GM13976 (cell line): ENCODE measurements at regions not wholly inside any gene's neighbourhood (a gene's known extent, or its start where the extent isn't known, plus 50 kb on each side); places are given as distances from the start of the nearest gene placed in this dataset.

Experiments used
- DNase-seq: peaks from one replicate; pipeline ENCODE4 v3.0.0; 2012; ENCODE audit warnings: low spot score
- CTCF ChIP-seq: IDR thresholded peaks from 2 replicates; pipeline ENCODE4 v1.5.1; 2012; ENCODE audit warnings: borderline replicate concordance, mild to moderate bottlenecking; ENCODE audit not compliant: insufficient read depth; ENCODE audit errors: extremely low read depth, missing control alignments, control extremely low read depth
- in situ Hi-C: fragments of 300-500 bp; cut with MboI; formaldehyde crosslinking; loops from one replicate; pipeline ENCODE4 v1.12.0; 2022; ENCODE audit warnings: low sequenced_read_pairs, mixed read lengths, inconsistent platforms; ENCODE audit not compliant: unreplicated experiment

DNA sequence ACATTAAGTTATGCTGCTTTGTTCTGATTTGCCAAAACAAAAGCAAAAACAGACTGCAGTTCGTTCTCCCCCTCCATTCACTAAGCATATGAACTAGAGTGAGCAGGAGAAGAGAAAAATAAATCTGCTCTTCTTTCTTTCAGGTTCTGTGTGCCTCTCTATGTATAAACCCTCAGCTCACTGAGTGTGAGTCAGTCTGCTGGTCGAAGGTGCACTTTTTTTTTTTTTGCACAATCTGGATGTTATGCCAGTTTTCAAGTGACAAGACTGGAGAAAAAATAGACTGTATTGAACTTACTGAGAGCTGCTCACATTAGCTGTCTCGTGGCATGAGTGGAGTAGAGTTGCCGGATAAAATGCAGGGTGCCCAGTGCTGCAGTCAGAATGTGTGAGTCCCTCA is 244.6 kb upstream of the ATP10B start:
- TF ChIP-seq CTCF = no peak
- in situ Hi-C loops = no loop called here
- DNase-seq = no peak

- no peak for TF ChIP-seq CTCF
Measured at GRCh38 chr5:161095953-161096352, 243.9 kb upstream of the ATP10B start.

GRCh38 chr5:161094411-161094810 is 242.4 kb upstream of the ATP10B start:
- in situ Hi-C loops = no loop called here
- DNase-seq = no peak
- no peak for TF ChIP-seq CTCF

More at GRCh38 chr5:161095953-161096352, 243.9 kb upstream of the ATP10B start:
- in situ Hi-C loops = no loop called here
- no peak for DNase-seq

GRCh38 chr5:161093100-161093499 is 241.1 kb upstream of the ATP10B start:
- no peak for TF ChIP-seq CTCF
- in situ Hi-C loops = no loop called here
- no peak for DNase-seq

- no peak for DNase-seq
- no peak for TF ChIP-seq CTCF
- in situ Hi-C loops = no loop called here
Measured at GRCh38 chr5:161089569-161089968, 237.6 kb upstream of the ATP10B start.

DNA sequence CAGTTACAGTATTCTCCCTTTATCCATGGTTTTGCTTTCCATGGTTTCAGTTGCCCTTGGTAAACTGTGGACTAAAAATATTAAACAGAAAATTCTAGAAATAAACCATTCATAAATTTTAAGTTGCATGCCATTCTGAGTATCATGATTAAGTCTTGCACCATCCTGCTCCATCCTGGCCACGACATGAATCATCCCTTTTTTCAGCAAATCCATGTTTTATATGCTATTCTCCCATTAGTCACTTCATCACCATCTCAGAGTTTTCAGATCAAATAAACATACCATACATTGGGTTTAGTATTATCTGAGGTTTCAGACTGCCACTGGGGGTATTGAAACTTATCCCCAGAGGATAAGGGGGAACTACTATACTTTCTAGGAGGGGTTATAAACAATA is 234.4 kb upstream of the ATP10B start:
- DNase-seq = no peak
- TF ChIP-seq CTCF = no peak

DNA sequence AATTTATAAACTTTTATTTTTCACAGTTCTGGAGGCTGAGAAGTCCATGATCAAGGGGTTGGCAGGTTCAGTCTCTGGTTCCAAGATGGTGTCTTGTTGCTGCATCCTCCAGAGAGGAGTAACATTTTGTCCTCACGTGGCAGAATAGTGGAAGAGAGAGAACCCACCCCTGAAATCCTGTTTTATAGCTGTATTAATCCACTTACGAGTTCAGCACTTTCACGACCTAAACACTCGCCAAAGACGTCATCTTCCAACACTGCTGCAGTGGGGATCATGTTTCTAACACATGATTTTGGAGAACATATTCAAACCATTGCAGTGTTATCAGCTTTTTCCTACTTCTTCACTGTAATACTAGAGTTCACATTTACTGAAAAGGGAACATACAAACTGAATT is 233.0 kb upstream of the ATP10B start:
- in situ Hi-C loops = no loop called here
- TF ChIP-seq CTCF = no peak
- no peak for DNase-seq

More for the DNA sequence above, 234.4 kb upstream of the ATP10B start:
- in situ Hi-C loops = no loop called here
